AG08395 (cell line): ENCODE measurements at regions not wholly inside any gene's neighbourhood (a gene's known extent, or its start where the extent isn't known, plus 50 kb on each side); places are given as distances from the start of the nearest gene placed in this dataset.

Source experiments
- DNase-seq: peaks from one replicate; pipeline ENCODE4 v3.0.0; 2012; ENCODE audit warnings: mixed read lengths, low spot score

DNA sequence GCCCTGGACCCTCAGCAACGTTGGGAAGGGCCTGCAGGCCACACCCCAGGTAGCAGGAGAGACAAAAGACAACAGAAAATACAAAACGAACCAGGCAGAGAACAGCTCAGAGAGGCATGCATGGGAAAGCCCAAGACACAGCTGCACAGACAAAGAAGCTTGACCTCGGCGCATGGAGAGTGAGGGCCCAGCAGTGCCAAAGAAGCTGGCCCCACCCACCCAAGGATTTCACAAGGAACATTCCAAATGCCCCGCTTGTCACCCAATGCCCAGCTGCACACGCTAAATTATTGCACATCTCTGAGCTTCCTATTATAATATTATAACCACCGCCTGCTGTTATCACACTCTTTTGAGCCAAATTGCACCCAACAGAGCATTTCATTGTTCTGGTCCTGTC lies 147.7 kb upstream of the TBL1X start:
- no peak for DNase-seq

DNA sequence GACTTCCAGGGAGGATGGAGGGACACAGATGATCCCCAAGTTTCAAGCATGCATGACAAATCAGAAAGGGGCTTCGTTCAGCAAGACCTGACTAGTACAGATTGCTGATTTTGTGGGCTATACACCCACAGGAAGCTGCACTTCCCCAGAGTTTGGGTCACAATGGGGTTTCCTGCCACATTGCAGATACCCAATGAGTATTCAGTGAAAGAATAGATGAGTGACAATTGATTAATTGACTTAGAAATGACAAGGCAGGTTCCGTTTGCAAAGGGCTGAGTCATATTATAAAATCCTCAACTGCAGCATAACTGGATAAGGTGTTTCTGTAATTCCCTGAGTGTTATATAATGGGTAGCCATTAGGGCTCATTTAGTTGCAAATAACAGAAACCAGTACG lies 146.6 kb upstream of the TBL1X start:
- DNase-seq = no peak

DNA sequence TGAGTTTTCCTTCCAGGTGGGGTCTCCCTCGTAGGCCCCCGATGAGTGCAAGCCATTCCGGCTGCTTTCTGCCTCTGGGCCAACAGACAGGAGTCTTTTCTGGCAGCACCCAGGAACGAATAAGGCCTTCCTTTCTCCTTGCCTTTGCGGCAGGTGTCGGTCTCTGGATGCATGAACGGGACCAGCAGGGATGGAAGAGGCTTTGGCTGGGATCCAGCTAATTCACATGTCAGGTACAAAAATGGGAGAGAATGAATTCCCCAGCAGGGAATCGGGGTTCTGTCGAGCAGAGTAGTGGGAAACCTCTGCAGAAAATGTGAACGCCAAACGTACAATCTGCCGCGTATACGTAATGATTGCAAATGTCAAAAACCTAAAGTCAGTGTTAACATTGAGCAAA lies 146.1 kb upstream of the TBL1X start:
- DNase-seq = no peak

DNA sequence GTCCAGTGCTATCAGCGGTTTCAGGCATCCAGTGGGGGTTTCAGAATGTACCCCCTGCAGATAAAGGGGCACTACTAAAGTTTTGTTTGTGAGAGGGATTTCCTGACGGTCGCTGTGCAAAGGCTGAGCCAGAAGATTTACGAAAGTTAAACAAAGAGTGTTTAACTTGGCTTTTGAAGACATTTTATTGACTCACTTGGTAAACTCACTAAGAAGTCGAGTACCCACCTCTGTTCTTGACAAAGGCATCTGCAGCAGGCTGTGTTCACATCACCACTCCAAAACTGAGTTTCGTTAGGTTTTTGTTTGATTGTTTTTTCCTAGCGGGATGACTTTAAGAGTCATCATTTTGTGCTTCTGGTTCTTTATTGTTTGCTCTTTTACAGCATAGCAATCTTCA lies 143.9 kb upstream of the TBL1X start:
- no peak for DNase-seq

DNA sequence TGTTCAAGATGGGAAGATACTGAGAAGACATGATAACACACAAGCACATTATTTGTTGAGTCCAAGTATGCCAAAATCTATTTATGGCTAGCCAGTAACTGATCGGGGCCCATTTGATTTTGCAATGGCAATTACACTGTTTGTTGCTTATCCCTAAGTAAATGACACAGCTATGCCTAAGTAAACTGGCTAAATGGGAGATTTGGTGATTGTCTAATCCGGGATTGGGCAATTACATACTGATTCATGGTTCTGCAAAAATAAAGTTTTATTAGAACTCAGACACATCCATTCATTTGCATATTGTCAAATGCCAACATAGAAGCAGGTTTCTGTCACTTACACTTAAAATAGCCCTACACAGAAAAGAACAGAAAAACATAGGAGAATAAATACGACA lies 140.2 kb upstream of the TBL1X start:
- no peak for DNase-seq

DNA sequence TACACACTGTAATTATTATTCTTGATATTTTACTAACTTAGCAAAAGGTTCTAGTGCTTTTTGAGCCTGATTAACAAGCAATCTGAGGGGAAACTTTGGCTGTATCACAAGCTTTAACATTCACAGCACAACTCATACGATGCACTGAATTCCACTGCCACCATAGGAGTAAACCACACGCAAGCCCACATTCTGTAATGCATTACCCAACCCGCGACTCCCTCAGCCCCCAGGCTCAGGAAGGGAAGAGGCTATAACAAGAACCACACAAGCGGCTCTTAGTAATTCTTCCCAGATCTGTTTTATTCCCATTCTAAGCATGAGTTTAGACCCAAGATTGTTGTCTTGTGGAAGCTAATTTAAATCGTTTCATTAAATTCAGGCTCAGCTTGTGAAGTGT lies 138.5 kb upstream of the TBL1X start:
- no peak for DNase-seq

DNA sequence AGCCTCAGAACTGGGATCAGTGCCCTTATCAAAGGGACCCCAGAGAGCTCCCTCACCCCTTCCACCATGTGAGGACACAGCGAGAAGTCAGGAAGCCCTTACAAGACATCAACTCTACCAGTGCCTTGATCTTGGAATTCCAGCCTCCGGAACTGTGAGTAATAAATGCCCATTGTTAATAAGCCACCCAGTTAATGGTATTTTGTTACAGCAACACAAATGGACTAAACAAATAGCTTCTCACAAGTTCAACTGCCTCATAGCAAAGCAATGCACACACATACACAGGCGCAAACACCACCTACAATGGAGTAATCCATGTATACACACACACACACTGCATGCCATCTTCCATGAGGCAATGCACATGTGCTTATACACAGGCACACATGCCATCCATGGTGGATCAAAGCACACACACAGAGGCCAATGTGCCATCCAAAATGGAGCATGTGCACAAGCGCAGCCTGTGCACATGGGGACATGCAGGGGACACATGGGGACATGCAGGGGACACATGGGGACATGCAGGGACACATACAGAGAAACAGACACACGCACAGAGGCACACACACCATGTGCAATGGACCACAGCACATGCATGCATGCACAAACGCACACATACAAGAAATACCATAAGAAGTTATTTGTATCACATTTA lies 137.6 kb upstream of the TBL1X start:
- DNase-seq = no peak

DNA sequence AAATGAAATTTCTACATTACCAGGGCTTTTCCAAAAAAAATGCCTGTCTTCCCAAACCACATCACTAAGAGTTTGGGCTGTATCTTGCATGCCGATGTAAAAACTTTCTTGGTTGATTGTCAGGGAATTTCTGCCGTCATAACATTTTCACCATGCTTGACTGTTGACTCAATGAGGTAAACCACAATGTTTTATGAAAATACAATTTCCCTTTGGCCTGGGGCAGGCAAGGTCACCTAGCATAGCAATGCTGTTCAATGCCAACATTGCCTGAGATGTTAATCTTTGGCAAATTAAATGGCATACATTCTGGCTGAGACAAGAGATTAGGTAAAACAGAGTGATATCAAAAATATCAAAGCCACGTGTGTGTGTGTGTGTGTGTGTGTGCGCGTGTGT lies 137.1 kb upstream of the TBL1X start:
- peak; percentile 66 for DNase-seq

DNA sequence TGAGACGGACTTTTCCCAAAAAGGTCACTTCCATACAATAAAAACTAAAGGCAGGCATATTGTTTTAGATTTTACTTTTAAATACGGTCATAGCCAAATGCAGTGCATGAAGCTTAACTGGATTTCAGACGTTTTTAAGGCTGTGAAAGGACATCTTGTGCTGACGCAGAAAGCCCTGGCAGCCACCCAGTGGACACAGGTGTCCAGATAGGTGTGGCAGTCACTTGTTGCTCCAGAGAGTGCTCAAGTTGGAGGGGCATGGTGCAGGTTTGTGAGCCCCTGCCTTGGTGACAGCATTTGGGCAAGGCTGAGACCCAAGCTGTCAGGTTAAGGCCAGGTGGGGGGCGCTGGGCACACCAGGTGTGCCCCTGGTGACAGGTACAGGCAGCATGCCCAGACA lies 135.8 kb upstream of the TBL1X start:
- no peak for DNase-seq

DNA sequence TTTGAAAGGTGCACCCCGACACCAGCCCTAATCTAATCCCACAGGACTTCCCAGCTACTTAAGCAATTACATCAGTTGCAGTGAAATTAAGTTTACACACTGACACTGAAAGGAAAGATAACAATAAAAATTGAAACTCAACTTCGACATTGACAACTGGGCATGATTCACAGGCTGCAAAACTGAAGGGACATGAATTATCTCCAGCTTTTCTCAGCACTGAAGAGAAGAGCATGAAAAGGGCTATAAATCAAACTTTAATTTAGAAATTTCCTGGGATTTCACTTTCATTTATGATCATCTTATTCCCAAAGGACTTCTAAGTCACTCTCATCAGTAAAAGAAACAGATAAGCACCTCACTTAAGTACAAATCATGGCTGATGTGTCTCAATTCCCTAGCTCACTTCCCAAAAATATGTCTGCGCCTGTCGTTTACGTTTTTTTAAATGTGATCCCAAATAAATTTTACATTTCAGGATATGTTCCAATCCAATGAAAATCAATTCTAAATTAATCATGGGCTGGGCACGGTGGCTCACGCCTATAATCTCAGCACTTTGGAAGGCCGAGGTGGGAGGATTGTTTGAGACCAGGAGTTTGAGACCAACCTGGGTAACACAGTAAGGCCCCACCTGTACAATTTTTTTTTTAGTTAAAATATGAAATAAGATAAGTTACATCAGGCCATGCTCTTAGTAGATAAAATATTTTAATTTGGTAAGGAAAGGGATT lies 134.4 kb upstream of the TBL1X start:
- DNase-seq = no peak

DNA sequence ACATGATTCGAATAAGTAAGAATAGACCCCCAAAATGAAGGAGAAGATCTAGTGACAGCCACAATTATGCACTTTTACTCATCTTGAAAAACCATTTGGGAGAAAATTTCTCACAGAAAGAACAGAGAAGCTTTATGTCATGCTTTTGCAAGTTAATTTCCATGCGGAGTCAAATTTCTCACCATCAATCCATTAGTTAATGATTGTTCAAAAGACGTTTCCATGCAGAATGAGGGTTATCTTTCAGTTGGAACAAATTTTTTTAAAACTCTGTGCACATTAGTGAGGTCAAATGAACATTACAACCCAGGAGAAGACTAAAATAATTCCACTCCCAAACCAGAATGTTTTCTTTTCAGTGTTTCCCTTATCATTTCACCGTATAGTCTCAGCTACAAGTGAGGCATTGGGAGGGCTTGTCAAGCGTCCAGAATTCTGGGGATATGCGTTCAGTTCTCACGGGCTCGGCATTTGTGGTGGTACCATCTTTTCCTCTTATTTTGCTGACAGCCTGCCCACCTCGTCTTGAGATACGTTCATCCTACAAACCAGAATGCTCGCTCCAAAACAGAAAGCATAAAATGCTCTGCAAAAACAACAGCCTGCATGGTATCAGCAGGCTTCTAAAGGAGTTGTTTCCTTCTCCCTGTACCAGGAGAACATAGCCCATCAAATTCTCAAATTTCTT lies 130.8 kb upstream of the TBL1X start:
- DNase-seq = no peak

DNA sequence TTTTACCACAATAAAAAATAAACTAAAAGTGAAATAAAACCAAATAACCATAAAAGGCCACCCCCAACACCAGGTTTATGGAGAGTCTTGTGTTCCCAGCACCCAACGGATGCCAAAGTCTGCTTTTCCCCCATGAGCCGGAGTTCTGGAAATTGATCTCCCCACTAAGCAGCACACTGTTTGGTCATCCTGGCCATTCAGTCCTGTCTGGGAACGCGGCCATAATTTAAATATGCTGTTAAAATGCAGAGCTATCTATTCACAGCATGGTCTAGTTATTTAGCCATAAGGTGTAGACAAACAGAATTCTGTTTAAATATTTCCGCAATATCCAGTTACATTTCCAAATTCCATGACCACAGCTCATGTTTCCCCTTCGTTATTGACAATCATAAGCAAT lies 129.6 kb upstream of the TBL1X start:
- DNase-seq = no peak

DNA sequence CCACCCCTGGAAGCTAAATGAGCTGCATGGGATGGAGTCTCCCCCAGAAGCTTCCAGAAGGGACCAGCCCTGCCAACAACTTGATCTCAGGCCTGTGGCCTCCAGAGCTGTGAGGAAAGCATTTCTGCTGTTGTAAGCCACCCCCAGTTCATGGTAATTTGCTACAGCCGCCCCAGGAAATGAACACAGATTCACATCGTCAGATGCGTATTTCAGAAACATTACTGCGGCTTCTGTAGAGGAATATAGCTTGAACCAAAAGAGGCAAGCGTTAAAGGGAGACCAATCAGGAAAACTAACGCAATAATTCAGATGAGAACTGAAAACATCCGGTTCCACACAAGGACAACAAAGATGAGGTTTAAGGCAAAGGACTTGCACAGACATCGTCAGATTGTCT lies 128.4 kb upstream of the TBL1X start:
- no peak for DNase-seq

DNA sequence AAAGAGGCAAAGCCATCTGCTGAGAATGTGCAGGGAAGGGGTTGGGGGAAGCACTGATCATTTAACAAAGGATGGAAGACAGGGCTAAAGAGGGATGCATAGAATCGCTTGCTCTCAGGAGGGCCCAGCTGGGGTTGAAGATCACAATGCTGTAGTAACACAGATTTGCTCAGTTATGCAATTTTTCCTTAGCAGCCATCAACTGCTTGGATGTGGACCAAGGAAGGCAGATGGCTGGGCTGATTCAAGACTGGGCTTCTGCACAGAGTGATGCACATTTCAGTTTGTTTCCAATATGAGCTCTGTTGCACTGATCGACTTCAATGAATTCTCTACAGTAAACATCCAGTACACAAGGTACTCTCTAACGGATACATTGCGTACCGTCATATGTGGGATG lies 127.8 kb upstream of the TBL1X start:
- peak; percentile 60 for DNase-seq

DNA sequence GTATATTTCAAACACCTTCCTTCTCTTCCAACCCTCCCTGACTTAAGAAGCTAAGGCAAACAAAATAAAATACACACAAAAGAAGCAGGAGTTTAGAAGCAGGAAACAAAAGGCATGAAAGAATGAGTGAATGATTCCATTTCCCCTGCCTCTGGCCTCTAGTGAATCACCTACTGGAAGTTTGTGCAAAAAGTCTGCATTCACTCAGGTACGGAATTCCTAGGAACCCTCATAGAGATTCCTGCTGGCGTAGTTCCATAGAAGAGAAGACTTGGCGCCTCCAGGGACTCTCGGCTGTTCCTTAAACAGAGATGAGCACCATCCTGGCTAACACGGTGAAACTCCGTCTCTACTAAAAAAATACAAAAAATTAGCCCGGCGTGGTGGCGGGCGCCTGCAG lies 125.9 kb upstream of the TBL1X start:
- no peak for DNase-seq

DNA sequence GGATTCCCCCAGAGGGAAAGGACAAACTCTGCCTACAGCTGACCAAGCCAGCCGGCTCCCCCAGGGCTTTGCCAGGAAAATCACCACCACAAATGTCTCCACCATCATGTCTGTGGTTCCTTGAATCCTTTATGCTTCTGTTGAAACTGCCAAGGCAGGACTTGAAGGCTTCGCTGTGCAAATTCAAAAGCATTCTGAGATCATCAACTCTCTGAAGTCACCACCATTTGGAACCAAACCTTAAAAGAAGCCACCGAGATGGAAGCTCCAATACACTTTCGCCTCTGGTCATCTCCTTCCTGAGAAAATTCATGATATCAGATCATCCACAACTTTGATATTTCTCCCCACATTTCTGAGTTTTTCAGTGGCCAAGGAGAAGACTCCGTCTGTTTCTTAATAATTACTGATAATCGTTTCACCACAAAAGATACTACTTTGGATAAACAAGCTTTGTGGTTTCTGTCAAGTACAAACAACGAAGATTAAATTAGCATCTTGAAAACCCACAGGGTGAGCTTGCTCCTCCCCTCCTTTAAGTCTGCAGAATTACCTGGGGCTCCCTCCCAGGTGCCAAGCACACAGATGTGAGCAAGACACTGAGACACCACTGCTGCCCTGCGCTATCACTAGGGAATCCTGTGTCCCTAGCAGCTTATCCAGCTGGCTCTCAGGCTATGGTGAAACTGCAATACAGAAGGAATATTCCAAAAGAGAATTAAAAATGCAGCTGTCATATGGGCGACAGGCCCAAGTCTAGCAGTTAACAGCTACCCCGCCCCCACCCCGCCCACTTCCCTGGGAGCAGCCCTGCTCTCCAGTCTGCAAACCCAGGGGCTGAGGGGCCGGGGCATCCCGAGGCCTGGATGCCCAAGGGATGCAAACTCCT lies 125.0 kb upstream of the TBL1X start:
- no peak for DNase-seq

DNA sequence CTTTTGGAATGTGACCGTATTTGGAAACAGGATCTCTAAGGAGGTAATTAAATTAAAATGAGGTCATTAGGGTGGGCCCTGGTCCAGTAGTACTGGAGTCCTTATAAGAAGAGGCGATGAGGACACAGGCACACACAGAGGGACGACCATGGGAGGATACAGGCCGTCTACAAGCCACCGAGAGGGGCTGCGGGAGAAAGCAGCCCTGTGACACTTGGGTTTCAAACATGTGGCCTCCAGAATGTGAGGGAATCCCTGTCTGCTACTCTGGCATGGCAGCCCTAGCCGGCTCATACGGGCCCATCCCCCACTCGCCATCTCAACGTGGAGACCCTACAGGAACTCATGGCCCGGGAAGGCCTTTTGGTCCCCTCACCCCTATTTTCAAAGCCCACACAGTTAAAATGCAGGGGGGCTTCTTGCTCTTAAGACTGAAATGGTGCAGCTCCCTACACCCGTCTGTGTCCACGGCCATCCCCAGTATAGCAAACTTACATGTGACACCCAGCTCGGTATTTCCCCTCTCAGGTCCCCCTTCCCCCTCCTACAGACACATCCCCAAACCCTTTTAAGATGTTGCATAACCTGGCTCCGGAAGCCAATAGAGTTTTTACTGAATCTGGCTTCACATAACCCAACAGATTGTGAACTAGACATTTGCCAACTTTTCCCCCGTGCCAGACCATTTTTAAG lies 124.1 kb upstream of the TBL1X start:
- peak; percentile 24 for DNase-seq

DNA sequence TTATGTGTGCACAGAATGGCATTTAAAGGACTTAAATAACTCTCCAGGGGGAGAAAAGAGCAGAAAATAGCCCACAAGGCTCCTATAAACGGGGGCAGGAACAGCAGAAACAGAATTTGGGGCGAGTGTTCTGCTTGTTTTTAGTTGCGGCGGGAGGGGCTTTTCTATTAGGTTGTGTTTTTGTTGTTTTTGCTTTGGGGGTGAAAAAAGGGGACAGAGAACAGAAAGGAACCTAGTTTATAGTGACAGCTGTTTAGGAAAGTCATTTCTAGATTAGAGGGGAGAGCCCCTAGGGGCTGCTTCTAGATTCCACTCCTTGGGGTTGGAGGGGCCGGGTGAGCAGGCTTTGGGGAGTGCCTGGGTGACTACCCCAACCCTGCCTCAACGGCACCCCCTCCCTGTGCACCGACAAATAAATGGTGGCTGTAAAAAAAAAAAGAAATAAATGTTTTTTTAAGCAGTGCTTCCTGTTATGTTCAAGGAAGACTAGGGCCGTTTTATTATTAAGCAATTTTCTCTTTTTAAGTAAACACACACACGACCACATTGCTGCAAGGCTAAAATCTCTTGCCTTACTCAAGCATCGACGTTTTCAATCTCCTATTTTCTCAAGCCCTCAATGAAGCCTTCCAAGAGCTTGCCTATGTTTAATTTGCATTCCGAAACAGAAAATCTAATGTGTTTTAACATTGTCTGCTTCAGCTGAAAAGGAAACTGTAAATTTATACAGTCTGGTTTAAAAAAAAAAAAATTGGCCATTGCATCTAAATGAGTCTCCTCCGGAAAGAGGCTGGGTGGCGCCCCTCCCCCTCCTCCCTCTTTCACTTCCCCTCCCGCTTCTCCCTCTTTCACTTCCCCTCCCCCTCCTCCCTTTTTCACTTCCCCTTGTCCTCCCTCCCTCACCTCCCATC lies 123.3 kb upstream of the TBL1X start:
- DNase-seq = no peak

DNA sequence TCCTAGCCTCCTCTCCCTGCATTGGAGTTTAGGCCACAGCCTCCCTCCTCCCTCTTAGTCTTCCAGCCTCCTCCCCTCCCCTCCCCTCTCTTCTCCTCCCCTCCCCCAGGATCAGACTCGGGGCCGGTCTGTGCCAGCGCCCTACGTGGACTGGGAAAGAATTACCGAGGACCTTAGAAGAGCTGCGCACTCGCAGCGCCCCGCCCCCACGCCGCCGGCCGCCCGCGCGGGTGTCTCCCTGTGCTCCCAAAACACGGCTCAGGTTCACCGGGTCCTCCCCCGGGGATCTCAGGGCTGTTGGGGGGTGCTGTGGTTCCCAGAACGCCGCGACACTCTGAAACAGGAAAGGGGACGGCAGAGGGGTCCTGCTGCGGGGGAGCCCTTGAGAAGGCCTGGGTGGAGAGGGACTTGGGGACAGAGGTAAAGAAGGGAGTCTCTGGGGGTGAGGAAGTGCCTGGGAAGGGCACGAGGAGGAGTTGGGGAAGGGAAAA lies 122.3 kb upstream of the TBL1X start:
- DNase-seq = peak; percentile 75

DNA sequence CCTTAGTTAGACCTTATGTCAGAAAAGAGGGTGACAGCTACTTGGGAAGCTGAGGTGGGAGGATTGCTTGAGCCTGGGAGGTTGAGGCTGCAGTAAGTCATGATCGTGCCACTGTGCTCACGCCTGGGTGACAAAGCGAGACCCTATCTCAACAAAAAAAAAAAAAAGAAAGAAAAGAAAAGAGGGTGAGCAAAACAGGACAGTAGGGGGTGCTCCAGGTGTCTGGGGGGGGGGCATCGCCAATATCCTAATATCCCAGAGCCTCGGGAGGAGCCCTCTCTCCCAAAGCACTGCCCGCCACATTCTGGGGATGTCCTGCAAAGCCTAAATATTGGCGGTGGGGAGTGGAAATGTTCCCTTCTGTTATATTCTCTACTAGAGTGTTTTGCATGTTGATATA lies 120.9 kb upstream of the TBL1X start:
- DNase-seq = no peak

DNA sequence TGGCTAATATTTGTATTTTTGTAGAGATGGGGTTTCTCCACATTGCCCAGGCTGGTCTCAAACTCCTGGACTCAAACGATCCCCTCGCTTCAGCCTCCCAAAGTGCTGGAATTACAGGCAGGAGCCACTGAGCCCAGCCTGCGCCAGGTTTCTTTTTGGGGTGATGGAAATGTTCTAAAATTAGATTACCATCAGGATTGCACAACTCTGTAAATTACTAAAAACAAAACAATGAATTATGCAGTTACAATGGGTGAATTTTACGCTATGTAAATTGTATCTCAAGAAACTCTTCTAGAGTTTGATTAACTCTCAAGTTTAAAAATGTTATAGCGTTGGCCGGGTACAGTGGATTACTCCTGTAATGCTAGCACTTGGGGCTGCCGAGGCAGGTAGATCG lies 118.9 kb upstream of the TBL1X start:
- no peak for DNase-seq
